MM.1S (cell line): ENCODE measurements at regions not wholly inside any gene's neighbourhood (a gene's known extent, or its start where the extent isn't known, plus 50 kb on each side); places are given as distances from the start of the nearest gene placed in this dataset.

ENCODE experiments used
- CTCF ChIP-seq: fragments of 300-600 bp; sonication (generic); IDR thresholded peaks from 2 replicates; pipeline ENCODE4 v1.5.1; 2016; ENCODE audit warnings: antibody characterized with exemption, low read length, mixed read lengths
- EZH2phosphoT487 ChIP-seq: fragments of 300-600 bp; sonication (generic); IDR thresholded peaks from 2 replicates; pipeline ENCODE4 v1.6.1; 2018; ENCODE audit warnings: antibody characterized with exemption, low read length

GRCh38 chr18:78321402-78321801, 658.2 kb upstream of the SALL3 start:
- TF ChIP-seq CTCF (no peak), EZH2phosphoT487 (no peak)
